Endothelial cell of umbilical vein (primary cell): ENCODE measurements at regions not wholly inside any gene's neighbourhood (a gene's known extent, or its start where the extent isn't known, plus 50 kb on each side); places are given as distances from the start of the nearest gene placed in this dataset.

Source experiments
- BruUV-seq: library from RNA; stranded (reverse); fragments of 400-500 nt; replicated peaks from 2 replicates; lab custom pipeline; 2021; lab: Mats Ljungman, UMichigan
- CTCF ChIA-PET: fragments of 300-600, 350-600 bp; sonication (Branson Sonifier 250); formaldehyde crosslinking; loops from one replicate; lab custom pipeline; 2021; ENCODE audit warnings: antibody characterized with exemption, inconsistent platforms; lab: Charles Lee
- POLR2A ChIA-PET: fragments of 300-600, 350-600 bp; sonication (Branson Sonifier 250); formaldehyde crosslinking; loops from one replicate; lab custom pipeline; 2021; ENCODE audit warnings: antibody characterized with exemption, inconsistent platforms; lab: Charles Lee
- DNase-seq: peaks from one replicate; pipeline ENCODE4 v3.0.0-alpha.2; 2011; ENCODE audit warnings: low read depth, low spot score
- FAIRE-seq: peaks from 2 replicates; lab custom pipeline; 2011; peaks lifted over from hg19 to GRCh38; lab: Jason Lieb, UNC
- H2AFZ ChIP-seq: 2 replicates; pipeline ENCODE4 v1.6.0; 2012; ENCODE audit warnings: low read depth, low read length, control low read depth, inconsistent platforms
- H3K27ac ChIP-seq: 2 replicates; pipeline ENCODE4 v1.5.1; 2011; ENCODE audit warnings: low read depth, mild to moderate bottlenecking, control low read depth, low read length, moderate library complexity; ENCODE audit not compliant: insufficient read depth
- H3K27me3 ChIP-seq, 2 experiments: 2 replicates each; pipeline versions ENCODE4 v1.6.0 to v1.6.1; 2011; ENCODE audit warnings: low read length in 2 of 2, mixed read lengths in 1 of 2; ENCODE audit not compliant: control insufficient read depth in 2 of 2, insufficient read depth in 2 of 2
- H3K36me3 ChIP-seq, 2 experiments: 2 replicates in 1 of 2; 3 replicates in 1 of 2; pipeline ENCODE4 v1.5.1; 2011; ENCODE audit warnings: low read length in 2 of 2, mild to moderate bottlenecking in 1 of 2, moderate library complexity in 1 of 2; ENCODE audit not compliant: control insufficient read depth in 2 of 2, insufficient read depth in 2 of 2; ENCODE audit errors: extremely low read depth in 1 of 2
- H3K4me1 ChIP-seq: 3 replicates; pipeline ENCODE4 v1.5.1; 2011; ENCODE audit warnings: mild to moderate bottlenecking, low read length; ENCODE audit not compliant: control insufficient read depth, insufficient read depth; ENCODE audit errors: extremely low read depth
- H3K4me2 ChIP-seq: 2 replicates; pipeline ENCODE4 v1.6.1; 2011; ENCODE audit warnings: low read length, control low read depth, mixed read lengths; ENCODE audit not compliant: insufficient read depth
- H3K4me3 ChIP-seq, 3 experiments: fragments of 200-600 bp in 1 of 3; sonication (generic), shearing (Covaris generic) in 1 of 3; replicated peaks in 1 of 3; 2 replicates each; pipeline ENCODE4 v1.5.1; 2011 to 2016; ENCODE audit warnings: control low read depth in 3 of 3, low read length in 3 of 3, mild to moderate bottlenecking in 2 of 3, inconsistent platforms in 1 of 3, low read depth in 1 of 3, moderate library complexity in 1 of 3; ENCODE audit not compliant: insufficient read depth in 1 of 3
- H3K79me2 ChIP-seq: 2 replicates; pipeline ENCODE4 v1.6.0; 2012; ENCODE audit warnings: low read length, inconsistent platforms; ENCODE audit not compliant: control insufficient read depth, insufficient read depth
- H3K9ac ChIP-seq: replicated peaks from 2 replicates; pipeline ENCODE3; 2011; ENCODE audit warnings: low read length, control low read depth; ENCODE audit not compliant: insufficient read depth; ENCODE audit errors: extremely low read depth
- H3K9me1 ChIP-seq: replicated peaks from 3 replicates; pipeline ENCODE4 v1.6.0; 2011; ENCODE audit warnings: mild to moderate bottlenecking, low read length; ENCODE audit not compliant: control insufficient read depth, insufficient read depth; ENCODE audit errors: extremely low read depth
- H3K9me3 ChIP-seq: replicated peaks from 2 replicates; pipeline ENCODE4 v1.5.1; 2012; ENCODE audit warnings: low read length, inconsistent platforms; ENCODE audit not compliant: control insufficient read depth, insufficient read depth
- H4K20me1 ChIP-seq: replicated peaks from 2 replicates; pipeline ENCODE3; 2011; ENCODE audit warnings: mild to moderate bottlenecking, low read length; ENCODE audit not compliant: control insufficient read depth, insufficient read depth; ENCODE audit errors: extremely low read depth
- FOS ChIP-seq: IDR thresholded peaks from 2 replicates; pipeline ENCODE4 v1.6.1; 2011; ENCODE audit warnings: mild to moderate bottlenecking, low read length, moderate library complexity, borderline replicate concordance; ENCODE audit not compliant: insufficient read depth
- GATA2 ChIP-seq: IDR thresholded peaks from 2 replicates; pipeline ENCODE4 v1.7.0; 2011; ENCODE audit warnings: low read depth, mild to moderate bottlenecking, moderate library complexity, mixed read lengths, low read length; ENCODE audit not compliant: insufficient read length, insufficient read depth
- POLR2A ChIP-seq: IDR thresholded peaks from 2 replicates; pipeline ENCODE4 v1.6.1; 2012; ENCODE audit warnings: low read depth, mild to moderate bottlenecking, control low read depth, low read length
- POLR2AphosphoS5 ChIP-seq: IDR thresholded peaks from 2 replicates; pipeline ENCODE4 v1.6.1; 2012; ENCODE audit warnings: low read depth, mild to moderate bottlenecking, control low read depth, low read length, moderate library complexity; ENCODE audit not compliant: insufficient read depth
- dilution Hi-C: fragments of 300-500 bp; cut with MboI; formaldehyde crosslinking; loops from one replicate; pipeline ENCODE4 v1.15.0; 2019; ENCODE audit warnings: low sequenced_read_pairs; ENCODE audit not compliant: extremely low pct_ligation_motif_present
- intact Hi-C: fragments of 100-400 bp; cut with micrococcal nuclease; formaldehyde crosslinking; loops from one replicate; pipeline ENCODE4 v1.10.0; 2022
- TF ChIP-seq, protein P1 (sequence below), 2 donors: IDR thresholded peaks; 1 replicate in 1 of 2; 2 replicates in 1 of 2; pipeline ENCODE4 v1.5.1; 2011; ENCODE audit warnings: low read length in 2 of 2, mild to moderate bottlenecking in 2 of 2, moderate library complexity in 2 of 2, control low read depth in 1 of 2, inconsistent platforms in 1 of 2, low read depth in 1 of 2; ENCODE audit not compliant: insufficient read depth in 1 of 2; ENCODE audit errors: extremely low read depth in 1 of 2
- TF ChIP-seq, protein P2 (sequence below): IDR thresholded peaks from 2 replicates; pipeline ENCODE4 v1.6.1; 2011; ENCODE audit not compliant: insufficient read depth, insufficient read length

DNA sequence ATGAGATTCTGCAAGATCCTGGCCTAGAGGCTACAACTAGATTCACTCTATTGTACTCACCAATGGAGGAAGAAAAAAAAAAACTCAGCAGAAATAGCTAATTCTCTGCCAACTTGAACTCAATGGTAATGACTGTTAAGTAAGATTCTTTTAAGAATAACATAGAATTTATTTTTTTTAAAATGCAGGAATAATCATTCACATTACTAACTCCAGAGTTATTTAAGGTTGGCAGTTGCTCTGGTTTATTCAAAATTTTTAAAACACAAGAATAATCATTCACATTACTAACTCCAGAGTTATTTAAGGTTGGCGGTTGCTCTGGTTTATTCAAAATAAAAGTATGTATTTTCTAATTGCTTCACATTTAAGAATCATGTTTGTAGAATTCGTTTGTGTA is 1071.9 kb downstream of the IGSF11 start:
- no peak overlapping the region for H3K9ac ChIP-seq
- H3K27ac ChIP-seq: no peak overlapping the region
- no peaks in the 10 kb centered on the region for H3K4me1 ChIP-seq
- TF ChIP-seq, protein P1, sequence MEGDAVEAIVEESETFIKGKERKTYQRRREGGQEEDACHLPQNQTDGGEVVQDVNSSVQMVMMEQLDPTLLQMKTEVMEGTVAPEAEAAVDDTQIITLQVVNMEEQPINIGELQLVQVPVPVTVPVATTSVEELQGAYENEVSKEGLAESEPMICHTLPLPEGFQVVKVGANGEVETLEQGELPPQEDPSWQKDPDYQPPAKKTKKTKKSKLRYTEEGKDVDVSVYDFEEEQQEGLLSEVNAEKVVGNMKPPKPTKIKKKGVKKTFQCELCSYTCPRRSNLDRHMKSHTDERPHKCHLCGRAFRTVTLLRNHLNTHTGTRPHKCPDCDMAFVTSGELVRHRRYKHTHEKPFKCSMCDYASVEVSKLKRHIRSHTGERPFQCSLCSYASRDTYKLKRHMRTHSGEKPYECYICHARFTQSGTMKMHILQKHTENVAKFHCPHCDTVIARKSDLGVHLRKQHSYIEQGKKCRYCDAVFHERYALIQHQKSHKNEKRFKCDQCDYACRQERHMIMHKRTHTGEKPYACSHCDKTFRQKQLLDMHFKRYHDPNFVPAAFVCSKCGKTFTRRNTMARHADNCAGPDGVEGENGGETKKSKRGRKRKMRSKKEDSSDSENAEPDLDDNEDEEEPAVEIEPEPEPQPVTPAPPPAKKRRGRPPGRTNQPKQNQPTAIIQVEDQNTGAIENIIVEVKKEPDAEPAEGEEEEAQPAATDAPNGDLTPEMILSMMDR (IDR thresholded peaks at IDR 0.05; ENCODE audit: extremely low read depth in 1 of 2, insufficient read depth in 1 of 2, low read depth in 1 of 2, low read length in 2 of 2): no peak
- TF ChIP-seq FOS (no peak), POLR2A (no peak), GATA2 (no peak), POLR2AphosphoS5 (no peak)
- TF ChIP-seq, protein P2, sequence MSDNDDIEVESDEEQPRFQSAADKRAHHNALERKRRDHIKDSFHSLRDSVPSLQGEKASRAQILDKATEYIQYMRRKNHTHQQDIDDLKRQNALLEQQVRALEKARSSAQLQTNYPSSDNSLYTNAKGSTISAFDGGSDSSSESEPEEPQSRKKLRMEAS: no peak
- no peaks in the 10 kb centered on the region for H3K27me3 ChIP-seq
- H3K36me3 ChIP-seq: no peaks in the 10 kb centered on the region
- POLR2A ChIA-PET: no interaction called here
- CTCF ChIA-PET: no interaction called here
- H3K9me3 ChIP-seq: no peaks in the 10 kb centered on the region
- H3K9me1 ChIP-seq: no peaks in the 10 kb centered on the region
- H4K20me1 ChIP-seq: no peaks in the 10 kb centered on the region
- no peak overlapping the region for H3K4me2 ChIP-seq
- no peak for FAIRE-seq
- no peak overlapping the region for H3K4me3 ChIP-seq
- H3K79me2 ChIP-seq: no peaks in the 10 kb centered on the region
- dilution Hi-C loops (no loop called here), intact Hi-C loops (no loop called here)
- no peak for DNase-seq
- H2AFZ ChIP-seq: no peak overlapping the region
- no TSS peak for BruUV-seq

DNA sequence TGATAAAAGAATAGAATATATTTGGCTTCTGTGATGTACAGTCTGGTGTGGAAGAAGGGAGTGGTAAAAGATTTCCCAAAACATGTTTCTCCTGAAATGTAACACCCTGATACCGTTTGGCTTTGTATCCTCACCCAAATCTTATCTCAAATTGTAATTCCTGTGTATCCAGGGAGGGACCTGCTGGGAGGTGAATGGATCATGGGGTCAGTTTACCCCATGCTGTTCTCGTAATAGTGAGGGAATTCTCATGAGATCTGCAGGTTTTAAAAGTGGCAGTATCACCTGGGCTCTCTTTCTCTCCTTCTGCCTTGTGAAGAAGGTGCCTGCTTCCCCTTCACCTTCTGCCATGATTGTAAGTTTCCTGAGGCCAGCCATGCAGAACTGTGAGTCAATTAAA is 1070.8 kb downstream of the IGSF11 start:
- POLR2A ChIA-PET: no interaction called here
- no peaks in the 10 kb centered on the region for H3K9me3 ChIP-seq
- H4K20me1 ChIP-seq: no peaks in the 10 kb centered on the region
- dilution Hi-C loops: no loop called here
- no peak overlapping the region for H3K9ac ChIP-seq
- no peaks in the 10 kb centered on the region for H3K27me3 ChIP-seq
- TF ChIP-seq, protein P2: no peak
- TF ChIP-seq, protein P1 (IDR thresholded peaks at IDR 0.05; ENCODE audit: extremely low read depth in 1 of 2, insufficient read depth in 1 of 2, low read depth in 1 of 2, low read length in 2 of 2): no peak
- H3K79me2 ChIP-seq: no peaks in the 10 kb centered on the region
- H2AFZ ChIP-seq: no peak overlapping the region
- DNase-seq (no peak), FAIRE-seq (no peak)
- no peak overlapping the region for H3K4me3 ChIP-seq
- H3K27ac ChIP-seq: no peak overlapping the region
- no peaks in the 10 kb centered on the region for H3K36me3 ChIP-seq
- intact Hi-C loops: no loop called here
- H3K4me1 ChIP-seq: no peaks in the 10 kb centered on the region
- BruUV-seq: no TSS peak
- CTCF ChIA-PET: no interaction called here
- H3K9me1 ChIP-seq: no peaks in the 10 kb centered on the region
- no peak overlapping the region for H3K4me2 ChIP-seq
